ENCODE measurements at regions not wholly inside any gene's neighbourhood (a gene's known extent, or its start where the extent isn't known, plus 50 kb on each side); places are given as distances from the start of the nearest gene placed in this dataset.
"Not testable (repeated sequence)": the region's sequence is repeated elsewhere in the genome, so short reads cannot be mapped to it uniquely, and the experiment has no call there.

GRCh38 chr5:159522841-159523240 lies 192.6 kb upstream of the IL12B start:
- WGBS (ENCODE audit: insufficient coverage) = no CpG with 5 or more reads among the region's 2 CpGs
- no peaks in the 10 kb centered on the region for H3K36me3 ChIP-seq (ENCODE audit: control insufficient read depth, insufficient read depth, low read length)

GRCh38 chr5:159524279-159524678 lies 194.0 kb upstream of the IL12B start:
- H3K4me3 ChIP-seq (ENCODE audit: low read length); H3K9me3 ChIP-seq (replicated peaks; ENCODE audit: control insufficient read depth, low read depth, low read length); H3K27ac ChIP-seq (ENCODE audit: low read length); H3K36me3 ChIP-seq (ENCODE audit: control insufficient read depth, insufficient read depth, low read length); H3K27me3 ChIP-seq (ENCODE audit: control insufficient read depth, insufficient read depth, low read length); H3K4me1 ChIP-seq (ENCODE audit: control insufficient read depth, insufficient read depth, low read length); DNase-seq: not testable (repeated sequence)
- no CpG with 5 or more reads among the region's 2 CpGs for WGBS (ENCODE audit: insufficient coverage)

More at GRCh38 chr5:159522841-159523240, 192.6 kb upstream of the IL12B start:
- Histone ChIP-seq H3K9me3 (replicated peaks; ENCODE audit: control insufficient read depth, low read depth, low read length) (no peaks in the 10 kb centered on the region), H3K27ac (ENCODE audit: low read length) (no peak overlapping the region), H3K4me3 (ENCODE audit: low read length) (no peak overlapping the region), H3K27me3 (ENCODE audit: control insufficient read depth, insufficient read depth, low read length) (no peaks in the 10 kb centered on the region), H3K4me1 (ENCODE audit: control insufficient read depth, insufficient read depth, low read length) (peaks cover 2% of the 10 kb centered on the region)
- no peak for DNase-seq

GRCh38 chr5:159525117-159525516 lies 194.8 kb upstream of the IL12B start:
- no peaks in the 10 kb centered on the region for H3K36me3 ChIP-seq (ENCODE audit: control insufficient read depth, insufficient read depth, low read length)
- peaks cover 5% of the 10 kb centered on the region for H3K9me3 ChIP-seq (replicated peaks; ENCODE audit: control insufficient read depth, low read depth, low read length)
- no peaks in the 10 kb centered on the region for H3K4me1 ChIP-seq (ENCODE audit: control insufficient read depth, insufficient read depth, low read length)
- H3K4me3 ChIP-seq (ENCODE audit: low read length) = no peak overlapping the region
- no peak overlapping the region for H3K27ac ChIP-seq (ENCODE audit: low read length)
- DNase-seq = no peak
- WGBS (ENCODE audit: insufficient coverage) = no CpG with 5 or more reads among the region's 4 CpGs
- H3K27me3 ChIP-seq (ENCODE audit: control insufficient read depth, insufficient read depth, low read length) = no peaks in the 10 kb centered on the region

GRCh38 chr5:159527546-159528254 lies 197.4 kb upstream of the IL12B start:
- Histone ChIP-seq H3K36me3 (ENCODE audit: control insufficient read depth, insufficient read depth, low read length) (no peaks in the 10 kb centered on the region), H3K27me3 (ENCODE audit: control insufficient read depth, insufficient read depth, low read length) (no peaks in the 10 kb centered on the region), H3K27ac (ENCODE audit: low read length) (no peak overlapping the region), H3K4me1 (ENCODE audit: control insufficient read depth, insufficient read depth, low read length) (no peaks in the 10 kb centered on the region), H3K4me3 (ENCODE audit: low read length) (no peak overlapping the region), H3K9me3 (replicated peaks; ENCODE audit: control insufficient read depth, low read depth, low read length) (peaks cover 5% of the 10 kb centered on the region)
- DNase-seq = no peak
- WGBS (ENCODE audit: insufficient coverage) = 48% methylated on average over 2 of the region's 4 CpGs

DNA sequence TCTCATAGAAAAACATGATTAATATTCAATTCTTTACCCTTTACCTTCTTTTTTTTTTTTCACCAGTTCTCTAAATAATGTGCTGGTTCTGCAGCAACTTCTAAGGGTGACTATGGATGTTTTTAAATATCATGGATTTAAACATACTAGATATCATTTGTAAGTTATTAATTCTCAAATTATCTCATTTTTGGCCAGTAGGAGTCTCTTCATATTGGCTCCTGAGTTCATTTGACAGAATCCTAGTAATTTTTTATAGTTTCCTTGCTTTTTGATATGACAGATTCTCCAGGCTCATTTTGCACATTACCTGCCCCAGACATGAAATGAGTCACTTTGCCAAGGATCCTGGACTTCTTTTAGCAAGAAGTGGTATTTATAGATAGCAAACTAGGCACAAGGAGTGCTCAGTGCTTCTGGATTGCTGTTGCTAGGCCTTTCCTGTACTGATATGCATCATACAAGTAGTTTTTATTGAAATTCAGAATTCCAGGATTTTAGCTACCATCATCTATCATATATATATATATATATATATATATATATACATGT lies 201.3 kb upstream of the IL12B start:
- H3K27ac ChIP-seq (ENCODE audit: low read length) = no peak overlapping the region
- H3K4me1 ChIP-seq (ENCODE audit: control insufficient read depth, insufficient read depth, low read length) = no peaks in the 10 kb centered on the region
- no peaks in the 10 kb centered on the region for H3K27me3 ChIP-seq (ENCODE audit: control insufficient read depth, insufficient read depth, low read length)
- no peak overlapping the region for H3K4me3 ChIP-seq (ENCODE audit: low read length)
- no peaks in the 10 kb centered on the region for H3K36me3 ChIP-seq (ENCODE audit: control insufficient read depth, insufficient read depth, low read length)
- no peak for DNase-seq
- H3K9me3 ChIP-seq (replicated peaks; ENCODE audit: control insufficient read depth, low read depth, low read length) = peaks cover 5% of the 10 kb centered on the region

GRCh38 chr5:159533197-159533596 lies 202.9 kb upstream of the IL12B start:
- H3K36me3 ChIP-seq (ENCODE audit: control insufficient read depth, insufficient read depth, low read length) = no peaks in the 10 kb centered on the region
- DNase-seq = no peak
- peaks cover 5% of the 10 kb centered on the region for H3K9me3 ChIP-seq (replicated peaks; ENCODE audit: control insufficient read depth, low read depth, low read length)
- H3K4me3 ChIP-seq (ENCODE audit: low read length) = no peak overlapping the region
- WGBS (ENCODE audit: insufficient coverage) = 80% methylated on average over 1 of the region's 6 CpGs
- H3K4me1 ChIP-seq (ENCODE audit: control insufficient read depth, insufficient read depth, low read length) = no peaks in the 10 kb centered on the region
- no peaks in the 10 kb centered on the region for H3K27me3 ChIP-seq (ENCODE audit: control insufficient read depth, insufficient read depth, low read length)
- H3K27ac ChIP-seq (ENCODE audit: low read length) = no peak overlapping the region

GRCh38 chr5:159536166-159536565 lies 205.9 kb upstream of the IL12B start:
- no peak overlapping the region for H3K27ac ChIP-seq (ENCODE audit: low read length)
- H3K27me3 ChIP-seq (ENCODE audit: control insufficient read depth, insufficient read depth, low read length) = no peaks in the 10 kb centered on the region
- no peak for DNase-seq
- no peaks in the 10 kb centered on the region for H3K36me3 ChIP-seq (ENCODE audit: control insufficient read depth, insufficient read depth, low read length)
- no peaks in the 10 kb centered on the region for H3K4me1 ChIP-seq (ENCODE audit: control insufficient read depth, insufficient read depth, low read length)
- H3K4me3 ChIP-seq (ENCODE audit: low read length) = no peak overlapping the region
- no CpG with 5 or more reads among the region's 3 CpGs for WGBS (ENCODE audit: insufficient coverage)
- H3K9me3 ChIP-seq (replicated peaks; ENCODE audit: control insufficient read depth, low read depth, low read length) = no peaks in the 10 kb centered on the region

GRCh38 chr5:159536646-159537045 lies 206.4 kb upstream of the IL12B start:
- H3K9me3 ChIP-seq (replicated peaks; ENCODE audit: control insufficient read depth, low read depth, low read length) = no peaks in the 10 kb centered on the region
- WGBS (ENCODE audit: insufficient coverage) = 89% methylated on average over 3 of the region's 8 CpGs
- no peak overlapping the region for H3K27ac ChIP-seq (ENCODE audit: low read length)
- no peak for DNase-seq
- H3K4me3 ChIP-seq (ENCODE audit: low read length) = no peak overlapping the region
- H3K4me1 ChIP-seq (ENCODE audit: control insufficient read depth, insufficient read depth, low read length) = no peaks in the 10 kb centered on the region
- H3K27me3 ChIP-seq (ENCODE audit: control insufficient read depth, insufficient read depth, low read length) = no peaks in the 10 kb centered on the region
- no peaks in the 10 kb centered on the region for H3K36me3 ChIP-seq (ENCODE audit: control insufficient read depth, insufficient read depth, low read length)

DNA sequence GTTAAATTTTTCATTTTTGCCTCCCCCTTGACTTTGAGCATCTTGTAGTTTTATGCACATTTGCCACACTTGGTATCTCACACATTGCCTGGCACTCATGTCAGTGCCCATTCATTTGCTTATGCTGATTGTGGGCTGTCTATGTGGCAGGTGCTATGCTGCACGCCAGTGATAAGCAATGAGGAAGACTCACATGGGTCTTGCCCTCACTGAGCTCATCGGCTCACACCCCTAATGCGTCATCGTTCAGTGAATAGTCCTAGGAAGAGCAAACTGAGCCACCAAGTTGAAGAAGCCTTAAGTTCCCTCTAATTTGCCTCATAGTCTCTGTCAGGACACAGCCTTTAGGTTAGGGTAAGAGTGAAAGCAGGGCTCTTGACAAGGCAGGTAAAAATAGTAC lies 209.4 kb upstream of the IL12B start:
- Histone ChIP-seq H3K27ac (ENCODE audit: low read length) (no peak overlapping the region), H3K9me3 (replicated peaks; ENCODE audit: control insufficient read depth, low read depth, low read length) (no peaks in the 10 kb centered on the region), H3K27me3 (ENCODE audit: control insufficient read depth, insufficient read depth, low read length) (no peaks in the 10 kb centered on the region), H3K4me1 (ENCODE audit: control insufficient read depth, insufficient read depth, low read length) (no peaks in the 10 kb centered on the region), H3K4me3 (ENCODE audit: low read length) (no peak overlapping the region), H3K36me3 (ENCODE audit: control insufficient read depth, insufficient read depth, low read length) (no peaks in the 10 kb centered on the region)
- DNase-seq = no peak
- 69% methylated on average over 2 of the region's 4 CpGs for WGBS (ENCODE audit: insufficient coverage)

DNA sequence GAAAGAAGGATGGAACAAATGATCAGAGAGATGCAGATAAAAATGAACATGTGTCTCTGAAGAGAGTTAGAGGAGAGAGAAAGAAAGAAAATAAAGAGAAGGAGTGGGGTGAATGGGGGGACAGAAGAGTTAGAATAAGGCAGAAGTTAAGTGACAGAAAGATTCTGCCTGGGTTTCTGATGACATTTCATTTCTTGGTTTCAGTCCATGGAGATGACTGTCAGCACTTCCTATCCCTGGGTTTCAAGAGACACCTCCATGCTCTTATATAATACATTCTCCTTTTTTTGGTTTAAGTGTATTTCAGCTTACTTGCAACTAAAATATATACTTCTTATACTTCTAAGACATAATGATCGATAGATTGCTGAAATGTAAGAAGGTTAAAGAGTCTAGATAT lies 213.0 kb upstream of the IL12B start:
- no peak for DNase-seq
- H3K27me3 ChIP-seq (ENCODE audit: control insufficient read depth, insufficient read depth, low read length) = no peaks in the 10 kb centered on the region
- no peak overlapping the region for H3K4me3 ChIP-seq (ENCODE audit: low read length)
- no peaks in the 10 kb centered on the region for H3K36me3 ChIP-seq (ENCODE audit: control insufficient read depth, insufficient read depth, low read length)
- peaks cover 2% of the 10 kb centered on the region for H3K9me3 ChIP-seq (replicated peaks; ENCODE audit: control insufficient read depth, low read depth, low read length)
- H3K4me1 ChIP-seq (ENCODE audit: control insufficient read depth, insufficient read depth, low read length) = no peaks in the 10 kb centered on the region
- no CpG with 5 or more reads among the region's 1 CpG for WGBS (ENCODE audit: insufficient coverage)
- no peak overlapping the region for H3K27ac ChIP-seq (ENCODE audit: low read length)

DNA sequence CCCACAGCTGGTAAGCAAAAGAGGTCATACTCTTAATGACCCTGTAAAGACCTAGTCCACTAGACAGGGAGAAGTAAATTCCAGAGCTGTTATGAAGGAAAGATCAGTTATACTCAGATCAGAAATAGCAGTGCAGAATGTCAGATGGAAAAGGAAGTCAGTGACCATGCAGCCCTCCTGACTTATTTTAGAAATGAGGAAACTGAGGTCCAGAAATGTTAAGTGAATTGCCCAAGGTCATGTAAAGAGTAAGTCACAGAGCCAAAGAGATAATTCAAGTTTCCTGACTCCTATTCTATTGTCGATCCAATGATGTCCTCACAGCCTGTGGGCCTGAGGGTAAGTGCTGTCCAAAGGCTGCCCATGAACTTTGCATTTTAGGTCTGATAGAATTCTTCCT lies 214.9 kb upstream of the IL12B start:
- Histone ChIP-seq H3K27ac (ENCODE audit: low read length) (no peak overlapping the region), H3K9me3 (replicated peaks; ENCODE audit: control insufficient read depth, low read depth, low read length) (peaks cover 2% of the 10 kb centered on the region), H3K4me1 (ENCODE audit: control insufficient read depth, insufficient read depth, low read length) (no peaks in the 10 kb centered on the region), H3K27me3 (ENCODE audit: control insufficient read depth, insufficient read depth, low read length) (no peaks in the 10 kb centered on the region), H3K36me3 (ENCODE audit: control insufficient read depth, insufficient read depth, low read length) (no peaks in the 10 kb centered on the region), H3K4me3 (ENCODE audit: low read length) (no peak overlapping the region)
- WGBS (ENCODE audit: insufficient coverage) = no CpG with 5 or more reads among the region's 1 CpG
- DNase-seq = peak; percentile 11

Measured in muscle of leg (tissue), 3 donors.